ENCODE measurements at regions not wholly inside any gene's neighbourhood (a gene's known extent, or its start where the extent isn't known, plus 50 kb on each side); places are given as distances from the start of the nearest gene placed in this dataset.

- H3K36me3 ChIP-seq (ENCODE audit: control insufficient read depth in 4 of 4, insufficient read depth in 3 of 4, low read depth in 1 of 4, low read length in 3 of 4) = no peaks in the 10 kb centered on the region
- 70% methylated on average over 7 of the region's 7 CpGs for WGBS
- no peak overlapping the region for H3K9ac ChIP-seq (ENCODE audit: low read depth in 1 of 2, low read length in 2 of 2)
- no peaks in the 10 kb centered on the region for H3K4me1 ChIP-seq (ENCODE audit: control insufficient read depth in 4 of 4, insufficient read depth in 4 of 4, low read length in 3 of 4)
- no peak overlapping the region for H3K4me3 ChIP-seq (ENCODE audit: low read depth in 1 of 3, low read length in 3 of 3)
- DNase-seq (ENCODE audit: low spot score) = no peak
- peaks cover 0 to 4% (median 0%) of the 10 kb centered on the region in 4 donors for H3K27me3 ChIP-seq (ENCODE audit: control insufficient read depth in 4 of 4, insufficient read depth in 4 of 4, low read length in 3 of 4)
- TF ChIP-seq ATF3 (IDR thresholded peaks at IDR 0.05) (no peak), FOXA2 (IDR thresholded peaks at IDR 0.05) (no peak), NR2F2 (IDR thresholded peaks at IDR 0.05) (no peak), SP1 (IDR thresholded peaks at IDR 0.05) (no peak), HNF4A (conservative IDR thresholded peaks at IDR 0.05) (no peak), GABPA (IDR thresholded peaks at IDR 0.05 in 1 of 2, conservative IDR thresholded peaks at IDR 0.05 in 1 of 2) (no peak), ZBTB33 (IDR thresholded peaks at IDR 0.05) (no peak), MAX (IDR thresholded peaks at IDR 0.05) (no peak), RXRA (IDR thresholded peaks at IDR 0.05) (no peak), JUND (IDR thresholded peaks at IDR 0.05) (no peak), RAD21 (IDR thresholded peaks at IDR 0.05) (no peak), EGR1 (IDR thresholded peaks at IDR 0.05; ENCODE audit: low read depth in 2 of 2) (no peak), REST (IDR thresholded peaks at IDR 0.05) (no peak), HNF4G (IDR thresholded peaks at IDR 0.05) (no peak), FOXA1 (IDR thresholded peaks at IDR 0.05) (no peak), CTCF (IDR thresholded peaks at IDR 0.05; ENCODE audit: low read depth, low read length, missing input control) (no peak), TAF1 (conservative IDR thresholded peaks at IDR 0.05) (no peak)
- peaks cover 0 to 6% (median 3%) of the 10 kb centered on the region in 4 donors for H3K9me3 ChIP-seq (ENCODE audit: control insufficient read depth in 4 of 4, low read length in 3 of 4)
- H3K27ac ChIP-seq (ENCODE audit: low read depth in 1 of 2, low read length in 2 of 2) = no peak overlapping the region
Measured at GRCh38 chr9:108049026-108049607, 559.5 kb upstream of the KLF4 start.
